GM23338 (cell line): ENCODE measurements at regions not wholly inside any gene's neighbourhood (a gene's known extent, or its start where the extent isn't known, plus 50 kb on each side); places are given as distances from the start of the nearest gene placed in this dataset.

Source experiments
- ATAC-seq: fragments of 200-7000 bp; cut with Tn5 transposase; 3 replicates; pipeline ENCODE4 v1.9.1; 2020
- DNase-seq: peaks from one replicate; pipeline ENCODE4 v3.0.0-alpha.2; 2015; ENCODE audit warnings: low spot score
- H2AFZ ChIP-seq: fragments of 200-600 bp; sonication (generic); 2 replicates; pipeline ENCODE4 v1.8.0; 2016; ENCODE audit warnings: antibody characterized with exemption, mild to moderate bottlenecking, moderate library complexity
- H3F3A ChIP-seq: fragments of 200-600 bp; sonication (generic); replicated peaks from 2 replicates; pipeline ENCODE4 v1.8.0; 2017; ENCODE audit warnings: antibody characterized with exemption, mixed run types, low read depth
- H3K27ac ChIP-seq: fragments of 200-600 bp; sonication (generic); 2 replicates; pipeline ENCODE4 v1.6.1; 2016; ENCODE audit warnings: low read depth
- H3K27me3 ChIP-seq: fragments of 200-600 bp; sonication (generic); 2 replicates; pipeline ENCODE4 v1.8.0; 2016; ENCODE audit warnings: mild to moderate bottlenecking, mixed run types, moderate library complexity; ENCODE audit not compliant: insufficient read depth
- H3K36me3 ChIP-seq: fragments of 200-600 bp; sonication (generic); 2 replicates; pipeline ENCODE4 v1.8.0; 2016; ENCODE audit warnings: mild to moderate bottlenecking; ENCODE audit not compliant: insufficient read depth
- H3K4me1 ChIP-seq: fragments of 200-600 bp; sonication (generic); 2 replicates; pipeline ENCODE4 v1.8.0; 2016; ENCODE audit warnings: mild to moderate bottlenecking, moderate library complexity; ENCODE audit not compliant: insufficient read depth
- H3K4me2 ChIP-seq: fragments of 200-600 bp; sonication (generic); 2 replicates; pipeline ENCODE4 v1.7.1; 2017; ENCODE audit warnings: mixed run types
- H3K4me3 ChIP-seq: fragments of 200-600 bp; sonication (generic); 2 replicates; pipeline ENCODE4 v1.6.1; 2016; ENCODE audit warnings: mixed run types
- H3K79me2 ChIP-seq: fragments of 200-600 bp; sonication (generic); replicated peaks from 2 replicates; pipeline ENCODE4 v1.8.0; 2017; ENCODE audit warnings: mild to moderate bottlenecking; ENCODE audit not compliant: insufficient read depth
- H3K9me2 ChIP-seq: fragments of 200-600 bp; sonication (generic); 2 replicates; pipeline ENCODE4 v1.8.0; 2017; ENCODE audit not compliant: insufficient read depth
- H4K20me1 ChIP-seq: fragments of 200-600 bp; sonication (generic); replicated peaks from 2 replicates; pipeline ENCODE4 v1.8.0; 2017; ENCODE audit warnings: mild to moderate bottlenecking; ENCODE audit not compliant: insufficient read depth
- H3K27ac Mint-ChIP-seq: 2 replicates; pipeline ENCODE4 v1.8.0; 2020; ENCODE audit warnings: inconsistent platforms, mild to moderate bottlenecking, moderate library complexity, mixed read lengths
- H3K27me3 Mint-ChIP-seq: 3 replicates; pipeline ENCODE4 v1.8.0; 2022; ENCODE audit warnings: low read depth, mild to moderate bottlenecking, moderate library complexity, mixed read lengths, inconsistent platforms; ENCODE audit not compliant: insufficient read depth, poor library complexity
- H3K36me3 Mint-ChIP-seq: 3 replicates; pipeline ENCODE4 v1.8.0; 2021; ENCODE audit warnings: low read depth, mild to moderate bottlenecking, inconsistent platforms, moderate library complexity, mixed read lengths
- H3K4me1 Mint-ChIP-seq: 3 replicates; pipeline ENCODE4 v1.8.0; 2020; ENCODE audit warnings: mild to moderate bottlenecking, inconsistent platforms, mixed read lengths
- H3K4me3 Mint-ChIP-seq: 3 replicates; pipeline ENCODE4 v1.8.0; 2021; ENCODE audit warnings: moderate library complexity, mild to moderate bottlenecking, inconsistent platforms, mixed read lengths
- H3K9me3 Mint-ChIP-seq: 3 replicates; pipeline ENCODE4 v1.8.0; 2020; ENCODE audit warnings: moderate library complexity, mild to moderate bottlenecking, inconsistent platforms, mixed read lengths
- EZH2phosphoT487 ChIP-seq: fragments of 200-600 bp; sonication (generic); IDR thresholded peaks from one replicate; pipeline ENCODE4 v1.8.1; 2018; ENCODE audit warnings: antibody characterized with exemption; ENCODE audit not compliant: unreplicated experiment
- JUNB ChIP-seq: IDR thresholded peaks from one replicate; pipeline ENCODE4 v1.6.1; 2016; ENCODE audit warnings: antibody characterized with exemption; ENCODE audit not compliant: unreplicated experiment
- NANOG ChIP-seq: IDR thresholded peaks from 2 replicates; pipeline ENCODE4 v1.6.1; 2016; ENCODE audit warnings: antibody characterized with exemption, borderline replicate concordance
- POLR2AphosphoS5 ChIP-seq: IDR thresholded peaks from 2 replicates; pipeline ENCODE4 v1.6.1; 2016; ENCODE audit warnings: antibody characterized with exemption, low read depth
- TF ChIP-seq, protein P1 (sequence below): IDR thresholded peaks from 2 replicates; pipeline ENCODE4 v1.6.1; 2016; ENCODE audit warnings: antibody characterized with exemption
- TF ChIP-seq, protein P2 (sequence below), 2 experiments: fragments of 200-600 bp in 1 of 2; sonication (generic) in 1 of 2; conservative IDR thresholded peaks; 2 replicates each; pipeline versions ENCODE4 v1.5.1 to v1.6.1; 2016 to 2017; ENCODE audit warnings: antibody characterized with exemption in 2 of 2, low read depth in 2 of 2, mild to moderate bottlenecking in 2 of 2, moderate library complexity in 1 of 2
- TF ChIP-seq, protein P3 (sequence below): fragments of 250-450 bp; sonication (Bioruptor Pico); IDR thresholded peaks from 2 replicates; pipeline ENCODE4 v1.5.0; 2020; ENCODE audit warnings: mild to moderate bottlenecking, moderate library complexity

DNA sequence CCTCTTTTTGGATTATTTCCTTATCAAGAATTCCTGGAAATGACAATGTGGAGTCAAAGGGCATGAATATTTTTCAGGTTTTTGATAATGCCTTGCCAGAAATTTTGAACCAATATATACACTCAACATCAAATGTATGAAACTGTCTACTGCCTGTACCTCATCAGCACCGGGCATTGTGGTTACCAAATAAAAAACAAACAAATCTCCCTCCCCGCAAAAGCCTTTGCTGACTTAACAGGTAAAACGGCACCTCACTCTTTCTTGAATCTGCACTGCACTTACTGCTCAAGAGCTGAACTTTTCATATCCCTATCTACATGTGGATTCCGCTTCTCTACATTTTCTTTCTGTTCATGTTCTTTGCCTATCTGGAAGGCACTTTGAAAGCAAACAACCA lies 134.5 kb upstream of the PRICKLE2 start:
- no peak overlapping the region for H3K4me3 Mint-ChIP-seq
- DNase-seq (no peak), ATAC-seq (no peak)
- no peaks in the 10 kb centered on the region for H3K36me3 ChIP-seq
- H3F3A ChIP-seq = no peaks in the 10 kb centered on the region
- TF ChIP-seq POLR2AphosphoS5 = no peak
- TF ChIP-seq, protein P1, sequence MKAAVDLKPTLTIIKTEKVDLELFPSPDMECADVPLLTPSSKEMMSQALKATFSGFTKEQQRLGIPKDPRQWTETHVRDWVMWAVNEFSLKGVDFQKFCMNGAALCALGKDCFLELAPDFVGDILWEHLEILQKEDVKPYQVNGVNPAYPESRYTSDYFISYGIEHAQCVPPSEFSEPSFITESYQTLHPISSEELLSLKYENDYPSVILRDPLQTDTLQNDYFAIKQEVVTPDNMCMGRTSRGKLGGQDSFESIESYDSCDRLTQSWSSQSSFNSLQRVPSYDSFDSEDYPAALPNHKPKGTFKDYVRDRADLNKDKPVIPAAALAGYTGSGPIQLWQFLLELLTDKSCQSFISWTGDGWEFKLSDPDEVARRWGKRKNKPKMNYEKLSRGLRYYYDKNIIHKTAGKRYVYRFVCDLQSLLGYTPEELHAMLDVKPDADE = no peak
- TF ChIP-seq, protein P2, sequence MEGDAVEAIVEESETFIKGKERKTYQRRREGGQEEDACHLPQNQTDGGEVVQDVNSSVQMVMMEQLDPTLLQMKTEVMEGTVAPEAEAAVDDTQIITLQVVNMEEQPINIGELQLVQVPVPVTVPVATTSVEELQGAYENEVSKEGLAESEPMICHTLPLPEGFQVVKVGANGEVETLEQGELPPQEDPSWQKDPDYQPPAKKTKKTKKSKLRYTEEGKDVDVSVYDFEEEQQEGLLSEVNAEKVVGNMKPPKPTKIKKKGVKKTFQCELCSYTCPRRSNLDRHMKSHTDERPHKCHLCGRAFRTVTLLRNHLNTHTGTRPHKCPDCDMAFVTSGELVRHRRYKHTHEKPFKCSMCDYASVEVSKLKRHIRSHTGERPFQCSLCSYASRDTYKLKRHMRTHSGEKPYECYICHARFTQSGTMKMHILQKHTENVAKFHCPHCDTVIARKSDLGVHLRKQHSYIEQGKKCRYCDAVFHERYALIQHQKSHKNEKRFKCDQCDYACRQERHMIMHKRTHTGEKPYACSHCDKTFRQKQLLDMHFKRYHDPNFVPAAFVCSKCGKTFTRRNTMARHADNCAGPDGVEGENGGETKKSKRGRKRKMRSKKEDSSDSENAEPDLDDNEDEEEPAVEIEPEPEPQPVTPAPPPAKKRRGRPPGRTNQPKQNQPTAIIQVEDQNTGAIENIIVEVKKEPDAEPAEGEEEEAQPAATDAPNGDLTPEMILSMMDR (conservative IDR thresholded peaks at IDR 0.05; ENCODE audit: low read depth in 2 of 2) = no peak
- TF ChIP-seq EZH2phosphoT487 = no peak
- TF ChIP-seq JUNB = no peak
- TF ChIP-seq, protein P3, sequence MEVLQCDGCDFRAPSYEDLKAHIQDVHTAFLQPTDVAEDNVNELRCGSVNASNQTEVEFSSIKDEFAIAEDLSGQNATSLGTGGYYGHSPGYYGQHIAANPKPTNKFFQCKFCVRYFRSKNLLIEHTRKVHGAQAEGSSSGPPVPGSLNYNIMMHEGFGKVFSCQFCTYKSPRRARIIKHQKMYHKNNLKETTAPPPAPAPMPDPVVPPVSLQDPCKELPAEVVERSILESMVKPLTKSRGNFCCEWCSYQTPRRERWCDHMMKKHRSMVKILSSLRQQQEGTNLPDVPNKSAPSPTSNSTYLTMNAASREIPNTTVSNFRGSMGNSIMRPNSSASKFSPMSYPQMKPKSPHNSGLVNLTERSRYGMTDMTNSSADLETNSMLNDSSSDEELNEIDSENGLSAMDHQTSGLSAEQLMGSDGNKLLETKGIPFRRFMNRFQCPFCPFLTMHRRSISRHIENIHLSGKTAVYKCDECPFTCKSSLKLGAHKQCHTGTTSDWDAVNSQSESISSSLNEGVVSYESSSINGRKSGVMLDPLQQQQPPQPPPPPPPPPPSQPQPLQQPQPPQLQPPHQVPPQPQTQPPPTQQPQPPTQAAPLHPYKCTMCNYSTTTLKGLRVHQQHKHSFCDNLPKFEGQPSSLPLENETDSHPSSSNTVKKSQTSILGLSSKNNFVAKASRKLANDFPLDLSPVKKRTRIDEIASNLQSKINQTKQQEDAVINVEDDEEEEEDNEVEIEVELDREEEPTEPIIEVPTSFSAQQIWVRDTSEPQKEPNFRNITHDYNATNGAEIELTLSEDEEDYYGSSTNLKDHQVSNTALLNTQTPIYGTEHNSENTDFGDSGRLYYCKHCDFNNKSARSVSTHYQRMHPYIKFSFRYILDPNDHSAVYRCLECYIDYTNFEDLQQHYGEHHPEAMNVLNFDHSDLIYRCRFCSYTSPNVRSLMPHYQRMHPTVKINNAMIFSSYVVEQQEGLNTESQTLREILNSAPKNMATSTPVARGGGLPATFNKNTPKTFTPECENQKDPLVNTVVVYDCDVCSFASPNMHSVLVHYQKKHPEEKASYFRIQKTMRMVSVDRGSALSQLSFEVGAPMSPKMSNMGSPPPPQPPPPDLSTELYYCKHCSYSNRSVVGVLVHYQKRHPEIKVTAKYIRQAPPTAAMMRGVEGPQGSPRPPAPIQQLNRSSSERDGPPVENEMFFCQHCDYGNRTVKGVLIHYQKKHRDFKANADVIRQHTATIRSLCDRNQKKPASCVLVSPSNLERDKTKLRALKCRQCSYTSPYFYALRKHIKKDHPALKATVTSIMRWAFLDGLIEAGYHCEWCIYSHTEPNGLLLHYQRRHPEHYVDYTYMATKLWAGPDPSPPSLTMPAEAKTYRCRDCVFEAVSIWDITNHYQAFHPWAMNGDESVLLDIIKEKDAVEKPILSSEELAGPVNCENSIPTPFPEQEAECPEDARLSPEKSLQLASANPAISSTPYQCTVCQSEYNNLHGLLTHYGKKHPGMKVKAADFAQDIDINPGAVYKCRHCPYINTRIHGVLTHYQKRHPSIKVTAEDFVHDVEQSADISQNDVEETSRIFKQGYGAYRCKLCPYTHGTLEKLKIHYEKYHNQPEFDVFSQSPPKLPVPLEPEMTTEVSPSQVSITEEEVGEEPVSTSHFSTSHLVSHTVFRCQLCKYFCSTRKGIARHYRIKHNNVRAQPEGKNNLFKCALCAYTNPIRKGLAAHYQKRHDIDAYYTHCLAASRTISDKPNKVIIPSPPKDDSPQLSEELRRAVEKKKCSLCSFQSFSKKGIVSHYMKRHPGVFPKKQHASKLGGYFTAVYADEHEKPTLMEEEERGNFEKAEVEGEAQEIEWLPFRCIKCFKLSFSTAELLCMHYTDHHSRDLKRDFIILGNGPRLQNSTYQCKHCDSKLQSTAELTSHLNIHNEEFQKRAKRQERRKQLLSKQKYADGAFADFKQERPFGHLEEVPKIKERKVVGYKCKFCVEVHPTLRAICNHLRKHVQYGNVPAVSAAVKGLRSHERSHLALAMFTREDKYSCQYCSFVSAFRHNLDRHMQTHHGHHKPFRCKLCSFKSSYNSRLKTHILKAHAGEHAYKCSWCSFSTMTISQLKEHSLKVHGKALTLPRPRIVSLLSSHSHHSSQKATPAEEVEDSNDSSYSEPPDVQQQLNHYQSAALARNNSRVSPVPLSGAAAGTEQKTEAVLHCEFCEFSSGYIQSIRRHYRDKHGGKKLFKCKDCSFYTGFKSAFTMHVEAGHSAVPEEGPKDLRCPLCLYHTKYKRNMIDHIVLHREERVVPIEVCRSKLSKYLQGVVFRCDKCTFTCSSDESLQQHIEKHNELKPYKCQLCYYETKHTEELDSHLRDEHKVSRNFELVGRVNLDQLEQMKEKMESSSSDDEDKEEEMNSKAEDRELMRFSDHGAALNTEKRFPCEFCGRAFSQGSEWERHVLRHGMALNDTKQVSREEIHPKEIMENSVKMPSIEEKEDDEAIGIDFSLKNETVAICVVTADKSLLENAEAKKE (CRISPR knock-in tag) = no peak
- TF ChIP-seq NANOG = no peak
- peaks cover 7% of the 10 kb centered on the region; the same call in 1 of the 2 replicates for H3K4me1 ChIP-seq
- H3K27me3 Mint-ChIP-seq = peaks cover 3% of the 10 kb centered on the region
- no peak overlapping the region for H3K4me3 ChIP-seq
- no peak overlapping the region for H3K27ac Mint-ChIP-seq
- peaks cover 31% of the 10 kb centered on the region for H3K4me1 Mint-ChIP-seq
- no peaks in the 10 kb centered on the region for H3K9me2 ChIP-seq
- no peaks in the 10 kb centered on the region for H4K20me1 ChIP-seq
- H3K27ac ChIP-seq = no peak overlapping the region
- H2AFZ ChIP-seq = no peak overlapping the region
- H3K27me3 ChIP-seq = no peaks in the 10 kb centered on the region
- no peaks in the 10 kb centered on the region for H3K36me3 Mint-ChIP-seq
- no peak overlapping the region for H3K4me2 ChIP-seq
- no peaks in the 10 kb centered on the region for H3K79me2 ChIP-seq
- H3K9me3 Mint-ChIP-seq = no peaks in the 10 kb centered on the region
